ENCODE measurements at regions not wholly inside any gene's neighbourhood (a gene's known extent, or its start where the extent isn't known, plus 50 kb on each side); places are given as distances from the start of the nearest gene placed in this dataset.

GRCh38 chr4:1543976-1544375 lies 137.7 kb upstream of the NKX1-1 start:
- H3K9me3 Mint-ChIP-seq (ENCODE audit: insufficient read depth), result no peaks in the 10 kb centered on the region

GRCh38 chr4:1543561-1543960 lies 137.3 kb upstream of the NKX1-1 start:
- no peaks in the 10 kb centered on the region for H3K79me2 ChIP-seq (ENCODE audit: control insufficient read depth, insufficient read depth, low read length)
- H2AFZ ChIP-seq (ENCODE audit: insufficient read depth, low read depth, low read length, poor library complexity, severe bottlenecking), result no peak overlapping the region
- intact Hi-C loops (cut with micrococcal nuclease), result no loop called here
- no peak overlapping the region for H3K27ac ChIP-seq (ENCODE audit: low read length in 2 of 2)
- H3K9ac ChIP-seq (ENCODE audit: low read length), result no peak overlapping the region
- 88% methylated on average over 8 of the region's 8 CpGs for WGBS (ENCODE audit: insufficient coverage)
- H3K27me3 ChIP-seq (replicated peaks in 1 of 4; ENCODE audit: control extremely low read depth in 1 of 4, control insufficient read depth in 3 of 4, insufficient read depth in 4 of 4, low read length in 3 of 4), result peaks cover 0 to 3% (median 0%) of the 10 kb centered on the region in 4 experiments
- H3K27me3 Mint-ChIP-seq, result peaks cover 12% of the 10 kb centered on the region
- no peak overlapping the region for H3K27ac Mint-ChIP-seq
- TF ChIP-seq, protein P1, sequence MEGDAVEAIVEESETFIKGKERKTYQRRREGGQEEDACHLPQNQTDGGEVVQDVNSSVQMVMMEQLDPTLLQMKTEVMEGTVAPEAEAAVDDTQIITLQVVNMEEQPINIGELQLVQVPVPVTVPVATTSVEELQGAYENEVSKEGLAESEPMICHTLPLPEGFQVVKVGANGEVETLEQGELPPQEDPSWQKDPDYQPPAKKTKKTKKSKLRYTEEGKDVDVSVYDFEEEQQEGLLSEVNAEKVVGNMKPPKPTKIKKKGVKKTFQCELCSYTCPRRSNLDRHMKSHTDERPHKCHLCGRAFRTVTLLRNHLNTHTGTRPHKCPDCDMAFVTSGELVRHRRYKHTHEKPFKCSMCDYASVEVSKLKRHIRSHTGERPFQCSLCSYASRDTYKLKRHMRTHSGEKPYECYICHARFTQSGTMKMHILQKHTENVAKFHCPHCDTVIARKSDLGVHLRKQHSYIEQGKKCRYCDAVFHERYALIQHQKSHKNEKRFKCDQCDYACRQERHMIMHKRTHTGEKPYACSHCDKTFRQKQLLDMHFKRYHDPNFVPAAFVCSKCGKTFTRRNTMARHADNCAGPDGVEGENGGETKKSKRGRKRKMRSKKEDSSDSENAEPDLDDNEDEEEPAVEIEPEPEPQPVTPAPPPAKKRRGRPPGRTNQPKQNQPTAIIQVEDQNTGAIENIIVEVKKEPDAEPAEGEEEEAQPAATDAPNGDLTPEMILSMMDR (IDR thresholded peaks at IDR 0.05), result no peak
- no peak for TF ChIP-seq EZH2 (IDR thresholded peaks at IDR 0.05; ENCODE audit: borderline replicate concordance, insufficient read depth, low read depth, low read length, poor library complexity, severe bottlenecking)
- no peaks in the 10 kb centered on the region for H3K9me3 ChIP-seq (ENCODE audit: control extremely low read depth in 1 of 3, control insufficient read depth in 2 of 3, insufficient read depth in 1 of 3, low read length in 2 of 3)
- H3K4me1 Mint-ChIP-seq, result peaks cover 1% of the 10 kb centered on the region
- H3K4me3 Mint-ChIP-seq, result no peak overlapping the region
- H3K4me2 ChIP-seq (replicated peaks; ENCODE audit: low read depth, low read length, poor library complexity, severe bottlenecking), result no peak overlapping the region
- POLR2A ChIA-PET, result no interaction called here
- H3K36me3 ChIP-seq (replicated peaks in 1 of 2; ENCODE audit: control extremely low read depth in 1 of 2, control insufficient read depth in 1 of 2, extremely low read depth in 1 of 2, insufficient read depth in 2 of 2, low read length in 1 of 2), result no peaks in the 10 kb centered on the region
- no peaks in the 10 kb centered on the region for H4K20me1 ChIP-seq (ENCODE audit: control insufficient read depth, insufficient read depth, low read length, poor library complexity, severe bottlenecking)
- H3K4me1 ChIP-seq (ENCODE audit: control insufficient read depth in 2 of 2, insufficient read depth in 2 of 2, low read length in 2 of 2), result peaks cover 0 to 2% of the 10 kb centered on the region in 2 donors
- no peak for ATAC-seq (ENCODE audit: low read depth)
- DNase-seq, result no peak
- H3K9me3 Mint-ChIP-seq (ENCODE audit: insufficient read depth), result no peaks in the 10 kb centered on the region
- CTCF ChIA-PET, result no interaction called here
- no peak overlapping the region for H3K4me3 ChIP-seq (ENCODE audit: control extremely low read depth in 1 of 5, extremely low read depth in 1 of 5, insufficient read depth in 1 of 5, low read depth in 2 of 5, low read length in 4 of 5)

More at GRCh38 chr4:1543976-1544375, 137.7 kb upstream of the NKX1-1 start:
- no peak overlapping the region for H2AFZ ChIP-seq (ENCODE audit: insufficient read depth, low read depth, low read length, poor library complexity, severe bottlenecking)
- H3K4me1 ChIP-seq (ENCODE audit: control insufficient read depth in 2 of 2, insufficient read depth in 2 of 2, low read length in 2 of 2), result peaks cover 1 to 3% of the 10 kb centered on the region in 2 donors
- no peaks in the 10 kb centered on the region for H3K36me3 ChIP-seq (replicated peaks in 1 of 2; ENCODE audit: control extremely low read depth in 1 of 2, control insufficient read depth in 1 of 2, extremely low read depth in 1 of 2, insufficient read depth in 2 of 2, low read length in 1 of 2)
- Mint-ChIP-seq H3K4me3 (no peak overlapping the region), H3K27ac (no peak overlapping the region), H3K4me1 (peaks cover 5% of the 10 kb centered on the region), H3K27me3 (peaks cover 17% of the 10 kb centered on the region)
- TF ChIP-seq, protein P1 (IDR thresholded peaks at IDR 0.05), result no peak
- no peak for TF ChIP-seq EZH2 (IDR thresholded peaks at IDR 0.05; ENCODE audit: borderline replicate concordance, insufficient read depth, low read depth, low read length, poor library complexity, severe bottlenecking)
- no peak overlapping the region for H3K4me3 ChIP-seq (ENCODE audit: control extremely low read depth in 1 of 5, extremely low read depth in 1 of 5, insufficient read depth in 1 of 5, low read depth in 2 of 5, low read length in 4 of 5)
- CTCF ChIA-PET, result no interaction called here
- POLR2A ChIA-PET, result no interaction called here
- no peak overlapping the region for H3K27ac ChIP-seq (ENCODE audit: low read length in 2 of 2)
- H3K4me2 ChIP-seq (replicated peaks; ENCODE audit: low read depth, low read length, poor library complexity, severe bottlenecking), result no peak overlapping the region
- intact Hi-C loops (cut with micrococcal nuclease), result no loop called here
- H3K9me3 ChIP-seq (ENCODE audit: control extremely low read depth in 1 of 3, control insufficient read depth in 2 of 3, insufficient read depth in 1 of 3, low read length in 2 of 3), result no peaks in the 10 kb centered on the region
- no peak overlapping the region for H3K9ac ChIP-seq (ENCODE audit: low read length)
- DNase-seq (no peak), ATAC-seq (ENCODE audit: low read depth) (no peak)
- H4K20me1 ChIP-seq (ENCODE audit: control insufficient read depth, insufficient read depth, low read length, poor library complexity, severe bottlenecking), result no peaks in the 10 kb centered on the region
- peaks cover 0 to 5% (median 0%) of the 10 kb centered on the region in 4 experiments for H3K27me3 ChIP-seq (replicated peaks in 1 of 4; ENCODE audit: control extremely low read depth in 1 of 4, control insufficient read depth in 3 of 4, insufficient read depth in 4 of 4, low read length in 3 of 4)
- no peaks in the 10 kb centered on the region for H3K79me2 ChIP-seq (ENCODE audit: control insufficient read depth, insufficient read depth, low read length)
- 92% methylated on average over 8 of the region's 11 CpGs for WGBS (ENCODE audit: insufficient coverage)
